B cell (primary cell): ENCODE measurements at regions not wholly inside any gene's neighbourhood (a gene's known extent, or its start where the extent isn't known, plus 50 kb on each side); places are given as distances from the start of the nearest gene placed in this dataset.

Experiments
- ATAC-seq: fragments of 200-7000 bp; cut with Tn5 transposase; one replicate; pipeline ENCODE4 v1.10.0; 2021; ENCODE audit warnings: low read depth, mild to moderate bottlenecking, moderate number of reproducible peaks, moderate library complexity
- CTCF ChIA-PET: fragments of 350-600 bp; sonication (Branson Sonifier 250); formaldehyde crosslinking; loops from one replicate; lab custom pipeline; 2021; ENCODE audit warnings: antibody characterized with exemption, inconsistent platforms; lab: Charles Lee
- POLR2A ChIA-PET: fragments of 350-600 bp; sonication (Branson Sonifier 250); formaldehyde crosslinking; loops from one replicate; lab custom pipeline; 2021; ENCODE audit warnings: antibody characterized with exemption; lab: Charles Lee
- DNase-seq: peaks from one replicate; pipeline ENCODE4 v3.0.0; 2013
- H2AFZ ChIP-seq: 2 replicates; pipeline ENCODE4 v1.6.1; 2012; ENCODE audit warnings: mild to moderate bottlenecking, low read depth, low read length; ENCODE audit not compliant: insufficient read depth, poor library complexity, severe bottlenecking
- H3K27ac ChIP-seq, 2 donors: 1 replicate in 1 of 2; 2 replicates in 1 of 2; pipeline ENCODE4 v1.5.1; 2012 to 2013; ENCODE audit warnings: low read length in 2 of 2, mild to moderate bottlenecking in 2 of 2, moderate library complexity in 1 of 2
- H3K27me3 ChIP-seq, 4 experiments: fragments of 200-600 bp in 1 of 4; sonication (generic) in 1 of 4; replicated peaks in 1 of 4; 1 replicate in 2 of 4; 2 replicates in 2 of 4; pipeline versions ENCODE4 v1.6.1 to v1.7.0; 2013 to 2016; ENCODE audit warnings: low read length in 3 of 4, mild to moderate bottlenecking in 2 of 4, mixed read lengths in 1 of 4, moderate library complexity in 1 of 4; ENCODE audit not compliant: insufficient read depth in 4 of 4, control insufficient read depth in 3 of 4; ENCODE audit errors: control extremely low read depth in 1 of 4
- H3K36me3 ChIP-seq, 2 experiments: replicated peaks in 1 of 2; 1 replicate in 1 of 2; 2 replicates in 1 of 2; pipeline versions ENCODE4 v1.6.1 to v1.7.1; 2013; ENCODE audit warnings: low read length in 1 of 2; ENCODE audit not compliant: insufficient read depth in 2 of 2, control insufficient read depth in 1 of 2; ENCODE audit errors: control extremely low read depth in 1 of 2, extremely low read depth in 1 of 2
- H3K4me1 ChIP-seq, 2 donors: fragments of 200-600 bp in 1 of 2; sonication (generic) in 1 of 2; 1 replicate in 1 of 2; 2 replicates in 1 of 2; pipeline versions ENCODE4 v1.5.1 to v1.6.1; 2013 to 2017; ENCODE audit warnings: low read length in 2 of 2; ENCODE audit not compliant: control insufficient read depth in 2 of 2, insufficient read depth in 2 of 2
- H3K4me2 ChIP-seq: replicated peaks from 2 replicates; pipeline ENCODE3; 2012; ENCODE audit warnings: mild to moderate bottlenecking, low read depth, low read length; ENCODE audit not compliant: poor library complexity, severe bottlenecking
- H3K4me3 ChIP-seq, 5 experiments: fragments of 200-600 bp in 1 of 5; sonication (generic) in 1 of 5; 1 replicate in 3 of 5; 2 replicates in 2 of 5; pipeline versions ENCODE4 v1.5.1 to v1.7.0; 2011 to 2016; ENCODE audit warnings: low read length in 4 of 5, mild to moderate bottlenecking in 4 of 5, low read depth in 2 of 5, control low read depth in 1 of 5, moderate library complexity in 1 of 5; ENCODE audit not compliant: insufficient read depth in 1 of 5; ENCODE audit errors: control extremely low read depth in 1 of 5, extremely low read depth in 1 of 5
- H3K79me2 ChIP-seq: fragments of 200-600 bp; sonication (generic); one replicate; pipeline ENCODE4 v1.6.0; 2016; ENCODE audit warnings: low read length; ENCODE audit not compliant: control insufficient read depth, insufficient read depth
- H3K9ac ChIP-seq: fragments of 200-600 bp; sonication (generic); 2 replicates; pipeline ENCODE4 v1.6.1; 2017; ENCODE audit warnings: mild to moderate bottlenecking, low read length, moderate library complexity
- H3K9me3 ChIP-seq, 3 donors: one replicate each; pipeline versions ENCODE4 v1.6.1 to v1.7.1; 2013; ENCODE audit warnings: low read length in 2 of 3; ENCODE audit not compliant: control insufficient read depth in 2 of 3, insufficient read depth in 1 of 3; ENCODE audit errors: control extremely low read depth in 1 of 3
- H4K20me1 ChIP-seq: 2 replicates; pipeline ENCODE4 v1.6.0; 2012; ENCODE audit warnings: mild to moderate bottlenecking, low read length; ENCODE audit not compliant: insufficient read depth, control insufficient read depth, poor library complexity, severe bottlenecking
- H3K27ac Mint-ChIP-seq: one replicate; pipeline ENCODE4 v1.8.0; 2021; ENCODE audit warnings: mixed read lengths
- H3K27me3 Mint-ChIP-seq: one replicate; pipeline ENCODE4 v1.8.0; 2021; ENCODE audit warnings: mixed read lengths
- H3K4me1 Mint-ChIP-seq: one replicate; pipeline ENCODE4 v1.8.0; 2021; ENCODE audit warnings: mixed read lengths
- H3K4me3 Mint-ChIP-seq: one replicate; pipeline ENCODE4 v1.8.0; 2021; ENCODE audit warnings: mixed read lengths
- H3K9me3 Mint-ChIP-seq: one replicate; pipeline ENCODE4 v1.8.0; 2022; ENCODE audit warnings: mixed read lengths; ENCODE audit not compliant: insufficient read depth
- CTCF ChIP-seq: fragments of 200-600 bp; IDR thresholded peaks from one replicate; pipeline ENCODE4 v1.8.0; 2022; ENCODE audit warnings: antibody characterized with exemption, mild to moderate bottlenecking
- EZH2 ChIP-seq: IDR thresholded peaks from 2 replicates; pipeline ENCODE4 v1.6.1; 2012; ENCODE audit warnings: borderline replicate concordance, low read depth, mild to moderate bottlenecking, moderate library complexity, low read length; ENCODE audit not compliant: insufficient read depth, poor library complexity, severe bottlenecking
- WGBS: methylation state at CpG from one replicate; pipeline ENCODE4 v1.1.5; 2013; ENCODE audit warnings: missing lambda C conversion rate; ENCODE audit not compliant: insufficient coverage; 5-methylcytosine and 5-hydroxymethylcytosine counted together
- intact Hi-C: fragments of 100-400 bp; cut with micrococcal nuclease; formaldehyde crosslinking; loops from one replicate; pipeline ENCODE4 v1.10.0; 2022

GRCh38 chr3:59167756-59168155 is 117.9 kb upstream of the CFAP20DC start:
- no CpG with 5 or more reads among the region's 1 CpG for WGBS
- TF ChIP-seq EZH2 (no peak), CTCF (peak; percentile 5)
- Histone ChIP-seq H4K20me1 (no peaks in the 10 kb centered on the region), H3K9ac (no peak overlapping the region), H3K9me3 (peaks cover 0 to 1% (median 0%) of the 10 kb centered on the region in 3 donors), H3K4me3 (no peak overlapping the region), H3K36me3 (no peaks in the 10 kb centered on the region), H2AFZ (no peak overlapping the region), H3K27me3 (no peaks in the 10 kb centered on the region), H3K27ac (no peak overlapping the region), H3K4me1 (no peaks in the 10 kb centered on the region), H3K79me2 (no peaks in the 10 kb centered on the region), H3K4me2 (no peak overlapping the region)
- Mint-ChIP-seq H3K4me3 (no peak overlapping the region), H3K9me3 (no peaks in the 10 kb centered on the region), H3K4me1 (no peaks in the 10 kb centered on the region), H3K27ac (no peak overlapping the region), H3K27me3 (peaks cover 4% of the 10 kb centered on the region)
- POLR2A ChIA-PET = no interaction called here
- ATAC-seq (no peak), DNase-seq (no peak)
- CTCF ChIA-PET = no interaction called here
- intact Hi-C loops = no loop called here

DNA sequence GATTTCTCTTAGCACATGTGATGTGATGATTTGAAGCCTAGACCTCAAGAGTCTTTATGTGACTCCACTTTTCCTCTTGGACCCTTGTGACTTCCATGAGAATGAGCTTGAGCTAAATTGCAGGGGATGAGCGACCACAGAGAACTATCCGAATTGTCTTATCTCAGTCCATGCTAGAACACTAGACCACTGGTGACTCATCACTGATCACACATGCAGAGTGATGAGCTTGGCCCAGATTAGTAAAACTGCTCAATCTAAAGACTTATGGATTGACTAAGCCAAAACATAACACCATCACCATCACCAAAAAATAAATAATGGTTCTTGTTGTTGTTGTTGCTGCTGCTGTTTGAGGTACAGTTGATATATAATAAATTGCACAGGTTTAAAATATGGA is 114.1 kb upstream of the CFAP20DC start:
- WGBS = 100% methylated on average over 2 of the region's 2 CpGs
- ATAC-seq = no peak
- H3K9me3 Mint-ChIP-seq = no peaks in the 10 kb centered on the region
- H3K9me3 ChIP-seq = peaks cover 0 to 1% (median 0%) of the 10 kb centered on the region in 3 donors
- no peaks in the 10 kb centered on the region for H3K36me3 ChIP-seq
- no peak overlapping the region for H3K4me2 ChIP-seq
- peaks cover 4% of the 10 kb centered on the region for H3K27me3 Mint-ChIP-seq
- no peaks in the 10 kb centered on the region for H3K79me2 ChIP-seq
- ChIA-PET POLR2A (no interaction called here), CTCF (no interaction called here)
- no peak overlapping the region for H3K27ac Mint-ChIP-seq
- no peaks in the 10 kb centered on the region for H3K4me1 Mint-ChIP-seq
- H3K27ac ChIP-seq = no peak overlapping the region
- H4K20me1 ChIP-seq = no peaks in the 10 kb centered on the region
- H3K27me3 ChIP-seq = no peaks in the 10 kb centered on the region
- H3K9ac ChIP-seq = no peak overlapping the region
- no peaks in the 10 kb centered on the region for H3K4me1 ChIP-seq
- H2AFZ ChIP-seq = no peak overlapping the region
- intact Hi-C loops = no loop called here
- DNase-seq = no peak
- H3K4me3 Mint-ChIP-seq = no peak overlapping the region
- TF ChIP-seq EZH2 (no peak), CTCF (no peak)
- no peak overlapping the region for H3K4me3 ChIP-seq
